ENCODE measurements at regions not wholly inside any gene's neighbourhood (a gene's known extent, or its start where the extent isn't known, plus 50 kb on each side); places are given as distances from the start of the nearest gene placed in this dataset.

DNA sequence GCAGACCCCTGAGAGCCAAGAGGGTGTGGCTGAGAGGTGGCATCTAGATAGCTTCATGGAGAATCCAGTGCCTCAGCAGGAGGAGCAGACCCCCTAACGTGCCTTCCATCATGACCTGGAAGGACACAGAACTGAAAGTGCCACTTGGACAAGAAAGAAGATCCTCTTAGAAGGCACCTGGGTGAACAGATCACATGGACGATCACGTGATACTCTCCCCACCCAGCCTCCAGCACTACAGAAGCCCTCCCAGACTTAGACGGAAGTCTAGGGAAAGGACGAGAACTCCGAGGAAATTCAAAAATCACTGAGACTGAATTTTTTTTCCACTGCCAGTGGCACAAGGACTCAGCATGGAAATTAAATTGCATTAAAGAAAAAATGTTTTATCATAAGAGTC lies 113.4 kb downstream of the MRM1 start:
- Histone ChIP-seq H4K91ac (replicated peaks; ENCODE audit: insufficient read length, low read length) (no peak overlapping the region), H2BK15ac (ENCODE audit: low read length) (no peak overlapping the region), H4K20me1 (replicated peaks in 1 of 2; ENCODE audit: control insufficient read depth in 1 of 2, insufficient read depth in 2 of 2, low read length in 2 of 2) (no peaks in the 10 kb centered on the region), H3K4me1 (replicated peaks in 1 of 4; ENCODE audit: control insufficient read depth in 3 of 4, insufficient read depth in 4 of 4, low read length in 3 of 4) (no peaks in the 10 kb centered on the region), H3K4me2 (ENCODE audit: insufficient read depth in 1 of 2, low read depth in 2 of 2, low read length in 2 of 2) (no peak overlapping the region), H3K27me3 (replicated peaks in 1 of 4; ENCODE audit: control insufficient read depth in 3 of 4, extremely low read depth in 1 of 4, insufficient read depth in 3 of 4, low read length in 3 of 4) (no peaks in the 10 kb centered on the region), H2AK5ac (ENCODE audit: low read depth, low read length) (no peak overlapping the region), H3K36me3 (ENCODE audit: control insufficient read depth in 2 of 4, insufficient read depth in 4 of 4, low read length in 3 of 4) (no peaks in the 10 kb centered on the region), H3K4ac (replicated peaks; ENCODE audit: insufficient read length, low read depth, low read length) (no peak overlapping the region), H2BK120ac (replicated peaks; ENCODE audit: low read depth, low read length) (no peak overlapping the region), H3K4me3 (ENCODE audit: extremely low read depth in 1 of 4, insufficient read depth in 2 of 4, low read depth in 3 of 4, low read length in 4 of 4) (no peak overlapping the region), H2AFZ (ENCODE audit: low read length) (no peak overlapping the region), H4K5ac (ENCODE audit: insufficient read length, low read depth, low read length) (no peak overlapping the region), H3K14ac (ENCODE audit: insufficient read length) (no peak overlapping the region), H4K8ac (ENCODE audit: extremely low read depth, insufficient read depth, low read length) (no peak overlapping the region), H2BK20ac (ENCODE audit: low read length) (no peak overlapping the region), H3K23me2 (ENCODE audit: low read depth, low read length) (no peaks in the 10 kb centered on the region), H3K27ac (ENCODE audit: low read depth, low read length) (no peak overlapping the region), H3K56ac (replicated peaks; ENCODE audit: insufficient read length, low read depth, low read length) (no peak overlapping the region), H2BK5ac (ENCODE audit: low read depth, low read length) (no peak overlapping the region), H3K9ac (replicated peaks in 1 of 4; ENCODE audit: extremely low read depth in 1 of 4, low read depth in 3 of 4, low read length in 3 of 4) (no peak overlapping the region), H3K79me1 (ENCODE audit: low read depth, low read length) (no peaks in the 10 kb centered on the region), H3K79me2 (ENCODE audit: control insufficient read depth in 1 of 2, insufficient read depth in 2 of 2, low read length in 2 of 2) (no peaks in the 10 kb centered on the region), H3K23ac (ENCODE audit: insufficient read length) (no peak overlapping the region), H2BK12ac (ENCODE audit: low read depth, low read length) (no peak overlapping the region), H3K18ac (ENCODE audit: extremely low read depth, low read length) (no peak overlapping the region), H3K9me3 (ENCODE audit: insufficient read depth in 2 of 2, low read depth in 1 of 2, low read length in 1 of 2) (no peaks in the 10 kb centered on the region)
- WGBS, 2 experiments (ENCODE audit: extremely low coverage in 1 of 2, insufficient coverage in 1 of 2, insufficient read length in 1 of 2, insufficient replicate concordance in 2 of 2, low coverage in 1 of 2, low lambda C conversion rate in 2 of 2, missing lambda C conversion rate in 1 of 2) = 88% methylated on average over 6 of the region's 6 CpGs; no CpG with 5 or more reads in 1 of the 2 experiments
- POLR2A ChIA-PET (ENCODE audit: partially characterized antibody) = no interaction called here
- CTCF ChIA-PET (ENCODE audit: partially characterized antibody) = interaction anchor here (1.2 kb wide), 1 partner anchor 41 kb away, joined by 3 read pairs; no protein-coding TSS in a partner anchor
- FAIRE-seq (no peak), DNase-seq (ENCODE audit: low read depth in 1 of 2, low spot score in 2 of 2) (no peak)
- TF ChIP-seq CTCF (IDR thresholded peaks at IDR 0.05; ENCODE audit: control extremely low read depth in 1 of 3, insufficient read depth in 1 of 3, low read depth in 1 of 3, low read length in 3 of 3) = no peak
- no peak for TF ChIP-seq ASH2L (IDR thresholded peaks at IDR 0.05; ENCODE audit: low read length)
- TF ChIP-seq KDM5A (IDR thresholded peaks at IDR 0.05; ENCODE audit: low read length) = no peak
